ENCODE measurements at regions not wholly inside any gene's neighbourhood (a gene's known extent, or its start where the extent isn't known, plus 50 kb on each side); places are given as distances from the start of the nearest gene placed in this dataset.
"Not testable (repeated sequence)": the region's sequence is repeated elsewhere in the genome, so short reads cannot be mapped to it uniquely, and the experiment has no call there.

DNA sequence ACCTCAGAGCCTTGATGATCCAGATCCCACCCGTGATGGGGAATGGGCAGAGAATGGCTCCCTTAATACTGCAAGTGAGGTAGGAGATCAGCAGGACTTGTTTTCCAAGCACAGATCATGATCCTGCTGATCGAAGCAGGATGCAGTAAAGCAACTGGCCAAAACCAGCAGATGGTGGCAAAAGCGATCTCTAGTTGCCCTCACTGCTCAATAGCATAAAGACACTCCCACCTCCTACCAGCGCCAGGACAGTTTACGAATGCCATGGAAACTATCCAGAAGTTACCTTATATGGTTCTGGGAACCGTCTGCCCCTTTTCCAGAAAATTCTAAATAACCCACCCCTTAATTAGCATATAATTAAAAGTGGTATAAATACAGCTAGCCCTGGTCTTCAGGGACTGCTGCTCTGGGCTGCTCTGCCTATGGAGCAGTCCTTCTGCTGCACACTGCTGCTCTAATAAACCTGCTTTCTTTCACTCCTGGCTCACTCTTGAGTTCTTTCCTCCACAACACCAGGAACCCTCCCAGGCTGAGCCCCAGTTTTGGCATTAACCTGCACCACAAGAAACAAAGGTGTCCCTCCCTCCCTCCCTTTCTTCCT is 415.8 kb downstream of the PREX1 start:
- ATAC-seq (no peak), DNase-seq (no peak)
- H3K4me1 Mint-ChIP-seq (ENCODE audit: low read depth): no peaks in the 10 kb centered on the region
- no peaks in the 10 kb centered on the region for H3K36me3 Mint-ChIP-seq (ENCODE audit: insufficient read depth)
- H3K9me3 Mint-ChIP-seq: no peaks in the 10 kb centered on the region
- no peak overlapping the region for H3K4me3 Mint-ChIP-seq
- H3K27me3 Mint-ChIP-seq (ENCODE audit: low read depth): peaks cover 17% of the 10 kb centered on the region

- Mint-ChIP-seq H3K4me3 (no peak overlapping the region), H3K36me3 (ENCODE audit: insufficient read depth) (no peaks in the 10 kb centered on the region), H3K27me3 (ENCODE audit: low read depth) (peaks cover 14% of the 10 kb centered on the region), H3K4me1 (ENCODE audit: low read depth) (no peaks in the 10 kb centered on the region), H3K9me3 (no peaks in the 10 kb centered on the region)
- DNase-seq: no peak
- ATAC-seq: no peak
Measured at GRCh38 chr20:48411245-48411644, 416.6 kb downstream of the PREX1 start.

DNA sequence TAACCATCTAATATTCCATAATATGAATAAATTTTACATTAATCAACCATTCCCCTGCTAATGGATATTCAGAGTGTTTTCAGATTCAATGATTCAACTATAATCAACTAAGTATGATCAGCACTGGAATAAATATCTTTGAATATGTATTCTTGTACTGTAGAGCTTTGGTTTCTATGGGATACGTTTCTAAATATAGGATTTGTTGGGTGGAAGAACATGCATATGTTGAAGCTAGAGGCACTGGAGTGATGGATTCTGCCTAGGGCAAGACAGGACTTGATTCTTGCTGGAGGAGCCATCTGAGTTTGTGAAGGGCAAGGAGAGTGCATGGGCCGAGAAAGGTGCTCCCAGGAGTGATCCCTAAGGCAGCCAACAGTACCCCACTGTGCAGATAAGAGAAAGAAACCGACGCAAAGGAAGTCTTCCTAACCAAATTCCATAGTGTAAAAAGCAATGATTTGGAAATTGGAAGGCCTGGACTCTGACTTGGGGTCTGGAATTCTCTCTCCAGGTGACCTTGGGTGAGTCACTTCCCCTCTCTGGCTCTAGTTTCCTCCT is 418.7 kb downstream of the PREX1 start:
- peaks cover 18% of the 10 kb centered on the region for H3K27me3 Mint-ChIP-seq (ENCODE audit: low read depth)
- no peak overlapping the region for H3K4me3 Mint-ChIP-seq
- DNase-seq (no peak), ATAC-seq (no peak)
- no peaks in the 10 kb centered on the region for H3K36me3 Mint-ChIP-seq (ENCODE audit: insufficient read depth)
- H3K4me1 Mint-ChIP-seq (ENCODE audit: low read depth): no peaks in the 10 kb centered on the region
- H3K9me3 Mint-ChIP-seq: no peaks in the 10 kb centered on the region

- peaks cover 16% of the 10 kb centered on the region for H3K27me3 Mint-ChIP-seq (ENCODE audit: low read depth)
- no peaks in the 10 kb centered on the region for H3K9me3 Mint-ChIP-seq
- no peaks in the 10 kb centered on the region for H3K4me1 Mint-ChIP-seq (ENCODE audit: low read depth)
- H3K36me3 Mint-ChIP-seq (ENCODE audit: insufficient read depth): no peaks in the 10 kb centered on the region
- H3K4me3 Mint-ChIP-seq: no peak overlapping the region
- ATAC-seq (no peak), DNase-seq (no peak)
Measured at GRCh38 chr20:48407710-48408109, 420.1 kb downstream of the PREX1 start.

DNA sequence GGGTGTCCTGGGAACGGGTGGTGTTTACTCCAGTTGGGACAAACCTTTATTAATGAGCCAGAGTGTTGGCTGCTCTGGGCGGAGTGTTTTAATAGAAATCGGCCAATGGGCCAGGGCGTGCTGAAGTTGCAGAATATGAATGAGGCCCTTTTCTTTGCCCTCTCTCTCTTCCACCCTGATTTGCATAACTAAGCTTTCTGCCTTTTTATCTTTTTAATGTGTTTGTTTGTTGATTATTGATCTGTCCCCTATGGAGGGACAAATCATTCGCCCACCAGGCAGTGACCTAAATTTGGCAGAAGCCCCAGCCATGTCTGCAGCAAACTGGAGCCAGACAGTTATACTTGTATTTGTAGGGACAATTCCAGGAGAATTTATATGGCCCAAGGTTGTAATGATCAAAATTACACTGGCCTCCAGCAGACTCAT is 420.9 kb downstream of the PREX1 start:
- no peak for DNase-seq
- ATAC-seq: no peak
- Mint-ChIP-seq H3K4me1 (ENCODE audit: low read depth) (no peaks in the 10 kb centered on the region), H3K9me3 (no peaks in the 10 kb centered on the region), H3K36me3 (ENCODE audit: insufficient read depth) (no peaks in the 10 kb centered on the region), H3K4me3 (no peak overlapping the region), H3K27me3 (ENCODE audit: low read depth) (peaks cover 16% of the 10 kb centered on the region)

GRCh38 chr20:48406498-48406897 is 421.3 kb downstream of the PREX1 start:
- ATAC-seq: no peak
- Mint-ChIP-seq H3K36me3 (ENCODE audit: insufficient read depth) (no peaks in the 10 kb centered on the region), H3K9me3 (no peaks in the 10 kb centered on the region), H3K4me3 (no peak overlapping the region), H3K4me1 (ENCODE audit: low read depth) (no peaks in the 10 kb centered on the region), H3K27me3 (ENCODE audit: low read depth) (peaks cover 16% of the 10 kb centered on the region)
- DNase-seq: no peak

GRCh38 chr20:48405909-48406308 is 421.9 kb downstream of the PREX1 start:
- no peaks in the 10 kb centered on the region for H3K36me3 Mint-ChIP-seq (ENCODE audit: insufficient read depth)
- DNase-seq (no peak), ATAC-seq (no peak)
- peaks cover 18% of the 10 kb centered on the region for H3K27me3 Mint-ChIP-seq (ENCODE audit: low read depth)
- no peaks in the 10 kb centered on the region for H3K9me3 Mint-ChIP-seq
- no peaks in the 10 kb centered on the region for H3K4me1 Mint-ChIP-seq (ENCODE audit: low read depth)
- no peak overlapping the region for H3K4me3 Mint-ChIP-seq

DNA sequence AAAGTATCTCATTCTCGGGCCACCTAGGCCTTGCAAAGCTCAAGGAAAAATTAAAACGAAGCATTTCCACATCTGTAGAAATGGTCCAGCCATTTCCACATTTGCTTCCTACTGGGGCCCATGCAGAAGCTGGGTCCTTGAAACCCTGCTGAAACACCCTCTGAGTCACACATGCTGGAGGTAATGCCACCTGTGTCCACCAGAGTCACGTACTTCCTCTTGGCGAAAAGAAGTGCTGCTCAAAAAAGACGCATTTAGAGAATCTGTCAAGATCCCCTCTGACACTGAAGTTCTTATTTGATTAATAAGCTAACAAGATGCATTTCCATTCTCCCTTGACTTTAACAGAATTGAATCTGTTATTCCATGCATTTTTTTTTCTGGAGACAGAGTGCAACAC is 423.2 kb downstream of the PREX1 start:
- no peak for ATAC-seq
- no peak for DNase-seq

GRCh38 chr20:48403167-48403761 is 424.5 kb downstream of the PREX1 start:
- no peak for DNase-seq
- H3K4me3 Mint-ChIP-seq: no peak overlapping the region

More for the DNA sequence above, 423.2 kb downstream of the PREX1 start:
- Mint-ChIP-seq H3K4me3 (no peak overlapping the region), H3K4me1 (ENCODE audit: low read depth) (no peaks in the 10 kb centered on the region), H3K36me3 (ENCODE audit: insufficient read depth) (no peaks in the 10 kb centered on the region), H3K9me3 (no peaks in the 10 kb centered on the region), H3K27me3 (ENCODE audit: low read depth) (peaks cover 18% of the 10 kb centered on the region)

GRCh38 chr20:48401359-48401758 is 426.4 kb downstream of the PREX1 start:
- Mint-ChIP-seq H3K36me3 (ENCODE audit: insufficient read depth) (no peaks in the 10 kb centered on the region), H3K9me3 (no peaks in the 10 kb centered on the region), H3K27me3 (ENCODE audit: low read depth) (peaks cover 10% of the 10 kb centered on the region), H3K4me3 (no peak overlapping the region), H3K4me1 (ENCODE audit: low read depth) (no peaks in the 10 kb centered on the region)
- DNase-seq (no peak), ATAC-seq (no peak)

More at GRCh38 chr20:48403167-48403761, 424.5 kb downstream of the PREX1 start:
- Mint-ChIP-seq H3K36me3 (ENCODE audit: insufficient read depth) (no peaks in the 10 kb centered on the region), H3K9me3 (no peaks in the 10 kb centered on the region), H3K27me3 (ENCODE audit: low read depth) (peaks cover 14% of the 10 kb centered on the region), H3K4me1 (ENCODE audit: low read depth) (no peaks in the 10 kb centered on the region)
- ATAC-seq: no peak

- no peaks in the 10 kb centered on the region for H3K9me3 Mint-ChIP-seq
- H3K4me3 Mint-ChIP-seq: no peak overlapping the region
- ATAC-seq (no peak), DNase-seq (no peak)
- no peaks in the 10 kb centered on the region for H3K4me1 Mint-ChIP-seq (ENCODE audit: low read depth)
- H3K36me3 Mint-ChIP-seq (ENCODE audit: insufficient read depth): no peaks in the 10 kb centered on the region
- peaks cover 12% of the 10 kb centered on the region for H3K27me3 Mint-ChIP-seq (ENCODE audit: low read depth)
Measured at GRCh38 chr20:48400009-48400408, 427.8 kb downstream of the PREX1 start.

DNA sequence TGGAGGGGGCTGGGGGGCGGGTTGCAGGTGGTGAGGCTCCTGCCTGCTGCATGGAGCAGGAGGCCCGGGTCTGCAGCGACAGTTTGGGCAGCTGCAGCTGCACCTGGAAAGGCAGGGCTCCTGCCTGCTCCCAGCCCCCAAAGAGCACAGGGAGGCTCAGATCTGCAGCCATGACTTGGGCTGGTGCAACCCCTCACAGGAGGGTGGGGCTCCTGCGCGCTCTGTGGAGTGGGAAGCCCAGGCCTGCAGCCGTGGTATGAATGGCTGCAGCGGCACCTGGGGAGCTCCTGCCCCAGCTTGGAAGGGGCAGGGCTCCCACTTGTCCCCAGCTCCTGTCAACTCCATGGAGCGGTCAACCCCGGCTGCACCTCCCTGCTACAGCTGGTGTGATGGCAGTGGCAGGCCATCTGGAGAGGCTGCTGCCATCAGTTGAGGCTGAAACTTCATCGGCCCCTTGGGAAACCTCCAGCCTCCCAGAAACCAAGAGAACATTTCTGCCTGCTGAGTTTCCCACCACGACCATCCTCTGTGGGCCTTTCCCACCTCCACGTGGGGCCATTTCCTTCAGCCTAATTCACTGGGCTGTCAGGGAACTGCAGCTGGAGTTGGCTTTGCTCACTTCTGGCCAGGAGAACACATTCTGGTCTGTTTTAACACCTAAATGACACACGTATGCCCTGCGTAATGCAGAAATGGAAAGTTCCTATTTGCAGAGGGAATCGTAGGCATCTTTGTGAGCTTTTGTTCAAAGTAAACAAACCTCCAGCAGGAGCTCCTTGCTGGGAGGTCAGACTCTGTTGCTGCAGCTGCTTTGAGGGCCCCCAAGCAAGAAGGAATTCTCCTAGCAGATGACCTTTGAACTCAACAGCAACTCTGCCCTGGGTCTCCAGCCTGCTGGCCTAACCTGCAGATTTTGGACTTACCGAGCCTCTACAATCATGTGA is 429.0 kb downstream of the PREX1 start:
- Mint-ChIP-seq H3K9me3 (no peaks in the 10 kb centered on the region), H3K4me1 (ENCODE audit: low read depth) (no peaks in the 10 kb centered on the region), H3K36me3 (ENCODE audit: insufficient read depth) (no peaks in the 10 kb centered on the region), H3K4me3 (no peak overlapping the region), H3K27me3 (ENCODE audit: low read depth) (peaks cover 18% of the 10 kb centered on the region)
- ATAC-seq: no peak
- no peak for DNase-seq

DNA sequence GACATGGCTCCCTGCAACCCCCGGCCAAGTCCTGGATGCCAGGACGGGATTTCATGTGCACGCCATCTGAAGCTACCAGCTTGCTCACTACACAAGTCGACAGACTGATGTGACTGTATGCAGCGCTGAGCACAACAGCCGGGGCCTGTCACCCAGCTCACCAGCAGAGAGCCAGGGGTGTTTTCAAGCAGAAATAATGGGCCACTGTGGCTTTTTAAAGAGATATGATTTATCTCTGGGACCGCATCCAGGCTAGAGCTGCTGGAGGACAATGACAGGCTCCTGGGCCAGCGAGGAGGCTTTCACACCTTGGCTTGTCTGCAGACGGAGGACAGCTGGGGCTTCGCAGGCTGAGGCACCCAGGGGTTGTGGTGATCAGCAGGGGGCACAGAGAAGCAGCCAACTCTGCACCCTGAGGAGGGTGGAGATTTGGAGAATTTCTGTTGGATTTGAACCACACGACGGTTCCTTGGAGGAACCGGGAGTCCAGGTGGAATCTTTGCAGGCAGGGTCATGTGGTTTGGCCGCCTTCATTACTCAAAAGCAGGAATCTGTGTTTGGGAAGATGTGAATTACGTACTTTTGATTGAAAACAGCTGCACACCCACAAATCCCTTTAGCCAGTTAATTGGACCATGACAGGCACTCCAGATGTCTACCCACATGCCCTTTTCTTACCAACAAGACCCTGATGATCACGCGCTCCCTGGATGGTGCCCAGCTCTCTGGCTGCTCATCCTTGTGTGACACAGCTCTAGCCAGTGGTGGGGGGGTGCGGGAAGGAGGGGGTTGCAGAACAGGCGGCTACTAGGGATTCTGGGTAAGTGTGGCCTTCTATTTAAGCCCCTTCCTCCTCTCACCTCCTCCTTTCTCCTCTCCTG is 430.6 kb downstream of the PREX1 start:
- not testable (repeated sequence) for H3K9me3 Mint-ChIP-seq; H3K36me3 Mint-ChIP-seq (ENCODE audit: insufficient read depth); DNase-seq; ATAC-seq; H3K4me3 Mint-ChIP-seq; H3K4me1 Mint-ChIP-seq (ENCODE audit: low read depth)
- peaks cover 15% of the 10 kb centered on the region for H3K27me3 Mint-ChIP-seq (ENCODE audit: low read depth)
